ENCODE measurements at regions not wholly inside any gene's neighbourhood (a gene's known extent, or its start where the extent isn't known, plus 50 kb on each side); places are given as distances from the start of the nearest gene placed in this dataset.
A peak's percentile ranks its signal among the peaks of the same experiment; 100 is the strongest.

GRCh38 chr2:234679741-234680687 lies 183.1 kb upstream of the ARL4C start:
- 0 out of 2 replicates have a peak, but pooled peaks have one; percentile 12 for TF ChIP-seq TEAD4 (IDR thresholded peaks at IDR 0.05)
- no peak for TF ChIP-seq RAD21 (IDR thresholded peaks at IDR 0.05; ENCODE audit: low read depth)
- TF ChIP-seq MAX (IDR thresholded peaks at IDR 0.05), result no peak
- TF ChIP-seq FOXM1 (IDR thresholded peaks at IDR 0.05; ENCODE audit: borderline replicate concordance, low read depth), result no peak
